SK-N-SH treated with all-trans-retinoic acid at 6 μM for 48 hours (cell line): ENCODE measurements at regions not wholly inside any gene's neighbourhood (a gene's known extent, or its start where the extent isn't known, plus 50 kb on each side); places are given as distances from the start of the nearest gene placed in this dataset.

Experiments
- ISL1 ChIP-seq: fragments of 250-450 bp; sonication (Bioruptor Pico); IDR thresholded peaks from 2 replicates; pipeline ENCODE4 v2.1.2; 2022; ENCODE audit warnings: mild to moderate bottlenecking, moderate library complexity
- SNAI2 ChIP-seq: fragments of 250-450 bp; sonication (Bioruptor Pico); IDR thresholded peaks from 2 replicates; pipeline ENCODE4 v1.5.0; 2020; ENCODE audit warnings: mild to moderate bottlenecking, moderate library complexity
- ZFP3 ChIP-seq: fragments of 250-450 bp; sonication (Bioruptor Pico); IDR thresholded peaks from 2 replicates; pipeline ENCODE4 v1.5.0; 2020; ENCODE audit warnings: mild to moderate bottlenecking, moderate library complexity
- ZNF70 ChIP-seq: fragments of 450-650 bp; formaldehyde crosslinking; IDR thresholded peaks from 2 replicates; pipeline ENCODE4 v1.5.0; 2020; ENCODE audit warnings: mild to moderate bottlenecking, moderate library complexity
- TF ChIP-seq, protein P1 (sequence below): fragments of 250-450 bp; sonication (Bioruptor Pico); IDR thresholded peaks from 2 replicates; pipeline ENCODE4 v1.8.0; 2021; ENCODE audit warnings: low read depth, mild to moderate bottlenecking, moderate library complexity, borderline replicate concordance

DNA sequence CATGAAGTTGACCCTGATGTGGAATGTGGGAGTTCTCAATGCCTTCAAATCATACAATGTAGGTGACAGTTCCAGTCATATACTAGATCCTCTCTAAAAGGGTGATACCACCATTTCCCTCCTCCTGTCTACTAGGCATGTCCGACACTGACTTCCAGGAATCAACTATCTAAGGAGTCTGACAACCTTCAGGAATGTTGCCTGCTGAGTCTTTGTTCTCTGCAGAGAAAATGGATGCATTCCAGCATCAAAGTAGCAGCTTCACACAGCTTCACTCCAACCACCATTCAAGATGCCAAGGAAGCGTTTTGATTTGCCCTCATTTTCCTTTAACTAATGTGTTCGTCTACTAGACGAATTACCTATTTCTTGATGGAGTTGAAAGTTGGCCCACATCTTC lies 530.2 kb downstream of the EBF1 start:
- no peak for TF ChIP-seq ZNF70 (CRISPR knock-in tag)
- TF ChIP-seq, protein P1, sequence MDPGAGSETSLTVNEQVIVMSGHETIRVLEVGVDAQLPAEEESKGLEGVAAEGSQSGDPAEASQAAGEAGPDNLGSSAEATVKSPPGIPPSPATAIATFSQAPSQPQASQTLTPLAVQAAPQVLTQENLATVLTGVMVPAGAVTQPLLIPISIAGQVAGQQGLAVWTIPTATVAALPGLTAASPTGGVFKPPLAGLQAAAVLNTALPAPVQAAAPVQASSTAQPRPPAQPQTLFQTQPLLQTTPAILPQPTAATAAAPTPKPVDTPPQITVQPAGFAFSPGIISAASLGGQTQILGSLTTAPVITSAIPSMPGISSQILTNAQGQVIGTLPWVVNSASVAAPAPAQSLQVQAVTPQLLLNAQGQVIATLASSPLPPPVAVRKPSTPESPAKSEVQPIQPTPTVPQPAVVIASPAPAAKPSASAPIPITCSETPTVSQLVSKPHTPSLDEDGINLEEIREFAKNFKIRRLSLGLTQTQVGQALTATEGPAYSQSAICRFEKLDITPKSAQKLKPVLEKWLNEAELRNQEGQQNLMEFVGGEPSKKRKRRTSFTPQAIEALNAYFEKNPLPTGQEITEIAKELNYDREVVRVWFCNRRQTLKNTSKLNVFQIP (CRISPR knock-in tag), result no peak
- no peak for TF ChIP-seq SNAI2 (CRISPR knock-in tag)
- TF ChIP-seq ISL1 (CRISPR knock-in tag), result no peak
- TF ChIP-seq ZFP3, result no peak
